Activated naive CD8-positive, alpha-beta T cell (primary cell): ENCODE measurements at regions not wholly inside any gene's neighbourhood (a gene's known extent, or its start where the extent isn't known, plus 50 kb on each side); places are given as distances from the start of the nearest gene placed in this dataset.

Experiments
- H3K27ac Mint-ChIP-seq: one replicate; pipeline ENCODE4 v1.8.0; 2021; ENCODE audit warnings: mixed read lengths
- H3K27me3 Mint-ChIP-seq: one replicate; pipeline ENCODE4 v1.8.0; 2021; ENCODE audit warnings: mixed read lengths
- H3K36me3 Mint-ChIP-seq: one replicate; pipeline ENCODE4 v1.8.0; 2021; ENCODE audit warnings: mixed read lengths
- H3K4me1 Mint-ChIP-seq: one replicate; pipeline ENCODE4 v1.8.0; 2021; ENCODE audit warnings: low read depth, mixed read lengths
- H3K4me3 Mint-ChIP-seq: one replicate; pipeline ENCODE4 v1.8.0; 2021; ENCODE audit warnings: mild to moderate bottlenecking, mixed read lengths
- H3K9me3 Mint-ChIP-seq: one replicate; pipeline ENCODE4 v1.8.0; 2021; ENCODE audit warnings: low read depth, mixed read lengths

GRCh38 chr2:156145469-156145868 lies 187.1 kb downstream of the NR4A2 start:
- H3K4me1 Mint-ChIP-seq, result no peaks in the 10 kb centered on the region
- no peak overlapping the region for H3K27ac Mint-ChIP-seq
- no peaks in the 10 kb centered on the region for H3K36me3 Mint-ChIP-seq
- no peak overlapping the region for H3K4me3 Mint-ChIP-seq
- peaks cover 2% of the 10 kb centered on the region for H3K27me3 Mint-ChIP-seq
- no peaks in the 10 kb centered on the region for H3K9me3 Mint-ChIP-seq

GRCh38 chr2:156136566-156136965 lies 196.0 kb downstream of the NR4A2 start:
- H3K27me3 Mint-ChIP-seq, result peaks cover 2% of the 10 kb centered on the region

GRCh38 chr2:156134887-156135286 lies 197.6 kb downstream of the NR4A2 start:
- Mint-ChIP-seq H3K27ac (no peak overlapping the region), H3K4me3 (no peak overlapping the region), H3K27me3 (peaks cover 2% of the 10 kb centered on the region), H3K9me3 (no peaks in the 10 kb centered on the region), H3K36me3 (no peaks in the 10 kb centered on the region), H3K4me1 (no peaks in the 10 kb centered on the region)

More at GRCh38 chr2:156136566-156136965, 196.0 kb downstream of the NR4A2 start:
- Mint-ChIP-seq H3K4me3 (no peak overlapping the region), H3K9me3 (no peaks in the 10 kb centered on the region), H3K4me1 (no peaks in the 10 kb centered on the region), H3K36me3 (no peaks in the 10 kb centered on the region), H3K27ac (no peak overlapping the region)

GRCh38 chr2:156132941-156133340 lies 199.6 kb downstream of the NR4A2 start:
- Mint-ChIP-seq H3K36me3 (no peaks in the 10 kb centered on the region), H3K9me3 (no peaks in the 10 kb centered on the region), H3K4me3 (no peak overlapping the region), H3K27me3 (peaks cover 2% of the 10 kb centered on the region), H3K4me1 (no peaks in the 10 kb centered on the region), H3K27ac (no peak overlapping the region)

- H3K9me3 Mint-ChIP-seq, result no peaks in the 10 kb centered on the region
- H3K27ac Mint-ChIP-seq, result no peak overlapping the region
Observed at GRCh38 chr2:156132130-156132529, 200.4 kb downstream of the NR4A2 start.

GRCh38 chr2:156129227-156129626 lies 203.3 kb downstream of the NR4A2 start:
- Mint-ChIP-seq H3K27me3 (no peaks in the 10 kb centered on the region), H3K4me1 (no peaks in the 10 kb centered on the region), H3K27ac (no peak overlapping the region), H3K36me3 (no peaks in the 10 kb centered on the region), H3K9me3 (no peaks in the 10 kb centered on the region), H3K4me3 (no peak overlapping the region)

More at GRCh38 chr2:156132130-156132529, 200.4 kb downstream of the NR4A2 start:
- no peaks in the 10 kb centered on the region for H3K27me3 Mint-ChIP-seq
- no peaks in the 10 kb centered on the region for H3K36me3 Mint-ChIP-seq
- no peaks in the 10 kb centered on the region for H3K4me1 Mint-ChIP-seq
- H3K4me3 Mint-ChIP-seq, result no peak overlapping the region

GRCh38 chr2:156125018-156125417 lies 207.5 kb downstream of the NR4A2 start:
- Mint-ChIP-seq H3K27ac (no peak overlapping the region), H3K27me3 (peaks cover 1% of the 10 kb centered on the region), H3K9me3 (no peaks in the 10 kb centered on the region), H3K4me1 (no peaks in the 10 kb centered on the region), H3K4me3 (no peak overlapping the region), H3K36me3 (no peaks in the 10 kb centered on the region)

GRCh38 chr2:156124458-156124857 lies 208.1 kb downstream of the NR4A2 start:
- H3K9me3 Mint-ChIP-seq, result no peaks in the 10 kb centered on the region
- H3K27me3 Mint-ChIP-seq, result peaks cover 1% of the 10 kb centered on the region
- no peak overlapping the region for H3K27ac Mint-ChIP-seq
- no peaks in the 10 kb centered on the region for H3K4me1 Mint-ChIP-seq
- no peak overlapping the region for H3K4me3 Mint-ChIP-seq
- H3K36me3 Mint-ChIP-seq, result no peaks in the 10 kb centered on the region

- no peak overlapping the region for H3K4me3 Mint-ChIP-seq
- no peak overlapping the region for H3K27ac Mint-ChIP-seq
- H3K36me3 Mint-ChIP-seq, result no peaks in the 10 kb centered on the region
- H3K4me1 Mint-ChIP-seq, result no peaks in the 10 kb centered on the region
- no peaks in the 10 kb centered on the region for H3K9me3 Mint-ChIP-seq
- H3K27me3 Mint-ChIP-seq, result no peaks in the 10 kb centered on the region
Observed at GRCh38 chr2:156118753-156119416, 213.6 kb downstream of the NR4A2 start.

GRCh38 chr2:156116113-156116512 lies 216.4 kb downstream of the NR4A2 start:
- Mint-ChIP-seq H3K27ac (no peak overlapping the region), H3K4me1 (no peaks in the 10 kb centered on the region), H3K27me3 (no peaks in the 10 kb centered on the region)

GRCh38 chr2:156115338-156115737 lies 217.2 kb downstream of the NR4A2 start:
- H3K9me3 Mint-ChIP-seq, result peaks cover 5% of the 10 kb centered on the region
- no peaks in the 10 kb centered on the region for H3K27me3 Mint-ChIP-seq
- no peaks in the 10 kb centered on the region for H3K36me3 Mint-ChIP-seq
- no peaks in the 10 kb centered on the region for H3K4me1 Mint-ChIP-seq
- H3K27ac Mint-ChIP-seq, result no peak overlapping the region
- H3K4me3 Mint-ChIP-seq, result no peak overlapping the region

More at GRCh38 chr2:156116113-156116512, 216.4 kb downstream of the NR4A2 start:
- peaks cover 5% of the 10 kb centered on the region for H3K9me3 Mint-ChIP-seq
- no peak overlapping the region for H3K4me3 Mint-ChIP-seq
- H3K36me3 Mint-ChIP-seq, result no peaks in the 10 kb centered on the region

- Mint-ChIP-seq H3K36me3 (no peaks in the 10 kb centered on the region), H3K4me3 (no peak overlapping the region), H3K9me3 (peaks cover 5% of the 10 kb centered on the region), H3K4me1 (no peaks in the 10 kb centered on the region), H3K27me3 (no peaks in the 10 kb centered on the region), H3K27ac (no peak overlapping the region)
Observed at GRCh38 chr2:156112323-156112722, 220.2 kb downstream of the NR4A2 start.

GRCh38 chr2:156110890-156111289 lies 221.6 kb downstream of the NR4A2 start:
- peaks cover 5% of the 10 kb centered on the region for H3K9me3 Mint-ChIP-seq
- H3K27ac Mint-ChIP-seq, result no peak overlapping the region
- no peak overlapping the region for H3K4me3 Mint-ChIP-seq
- no peaks in the 10 kb centered on the region for H3K4me1 Mint-ChIP-seq
- H3K36me3 Mint-ChIP-seq, result no peaks in the 10 kb centered on the region
- no peaks in the 10 kb centered on the region for H3K27me3 Mint-ChIP-seq

GRCh38 chr2:156099382-156099781 lies 233.1 kb downstream of the NR4A2 start:
- no peaks in the 10 kb centered on the region for H3K4me1 Mint-ChIP-seq

GRCh38 chr2:156098506-156098905 lies 234.0 kb downstream of the NR4A2 start:
- Mint-ChIP-seq H3K4me1 (no peaks in the 10 kb centered on the region), H3K9me3 (no peaks in the 10 kb centered on the region), H3K4me3 (no peak overlapping the region)

More at GRCh38 chr2:156099382-156099781, 233.1 kb downstream of the NR4A2 start:
- H3K36me3 Mint-ChIP-seq, result no peaks in the 10 kb centered on the region
- no peaks in the 10 kb centered on the region for H3K9me3 Mint-ChIP-seq
- H3K27me3 Mint-ChIP-seq, result peaks cover 2% of the 10 kb centered on the region
- no peak overlapping the region for H3K4me3 Mint-ChIP-seq
- no peak overlapping the region for H3K27ac Mint-ChIP-seq

GRCh38 chr2:156088587-156088986 lies 243.9 kb downstream of the NR4A2 start:
- Mint-ChIP-seq H3K4me3 (no peak overlapping the region), H3K36me3 (no peaks in the 10 kb centered on the region), H3K27ac (no peak overlapping the region), H3K9me3 (no peaks in the 10 kb centered on the region), H3K4me1 (no peaks in the 10 kb centered on the region), H3K27me3 (no peaks in the 10 kb centered on the region)

More at GRCh38 chr2:156098506-156098905, 234.0 kb downstream of the NR4A2 start:
- no peak overlapping the region for H3K27ac Mint-ChIP-seq
- H3K27me3 Mint-ChIP-seq, result peaks cover 2% of the 10 kb centered on the region
- no peaks in the 10 kb centered on the region for H3K36me3 Mint-ChIP-seq
